ENCODE measurements at regions not wholly inside any gene's neighbourhood (a gene's known extent, or its start where the extent isn't known, plus 50 kb on each side); places are given as distances from the start of the nearest gene placed in this dataset.

GRCh38 chr4:121272526-121272925, 108.3 kb downstream of the QRFPR start:
- TF ChIP-seq POLR2A (IDR thresholded peaks at IDR 0.05): no peak
- TF ChIP-seq CTCF (IDR thresholded peaks at IDR 0.05): no peak
- TF ChIP-seq POLR2AphosphoS5 (IDR thresholded peaks at IDR 0.05): no peak
